Kidney (tissue), 13 donors: ENCODE measurements at regions not wholly inside any gene's neighbourhood (a gene's known extent, or its start where the extent isn't known, plus 50 kb on each side); places are given as distances from the start of the nearest gene placed in this dataset.

Experiments
- DNase-seq, 5 donors: peaks; one replicate each; pipeline ENCODE4 v3.0.0-alpha.2; 2013 to 2020
- FAIRE-seq: peaks from 2 replicates; lab custom pipeline; 2012; peaks lifted over from hg19 to GRCh38; lab: Jason Lieb, UNC
- H3K27ac ChIP-seq, 2 donors: one replicate each; pipeline ENCODE4 v1.7.0; 2013; ENCODE audit warnings: low read depth in 2 of 2, low read length in 2 of 2, inconsistent platforms in 1 of 2
- H3K27me3 ChIP-seq: one replicate; pipeline ENCODE4 v1.7.1; 2013; ENCODE audit warnings: low read length, inconsistent platforms; ENCODE audit not compliant: control insufficient read depth, insufficient read depth
- H3K36me3 ChIP-seq, 3 donors: one replicate each; pipeline versions ENCODE4 v1.7.0 to v1.7.1; 2013; ENCODE audit warnings: low read length in 3 of 3, control low read depth in 1 of 3, inconsistent platforms in 1 of 3; ENCODE audit not compliant: insufficient read depth in 3 of 3, control insufficient read depth in 2 of 3
- H3K4me1 ChIP-seq, 3 donors: one replicate each; pipeline versions ENCODE4 v1.7.0 to v1.7.1; 2013; ENCODE audit warnings: low read length in 3 of 3, inconsistent platforms in 1 of 3, low read depth in 1 of 3; ENCODE audit not compliant: control insufficient read depth in 2 of 3, insufficient read depth in 2 of 3
- H3K4me3 ChIP-seq, 3 donors: one replicate each; pipeline versions ENCODE4 v1.7.0 to v1.8.1; 2013; ENCODE audit warnings: low read length in 3 of 3, control low read depth in 1 of 3, inconsistent platforms in 1 of 3
- H3K9ac ChIP-seq, 3 donors: one replicate each; pipeline versions ENCODE4 v1.7.0 to v1.7.1; 2013; ENCODE audit warnings: low read length in 3 of 3, control low read depth in 1 of 3, inconsistent platforms in 1 of 3
- H3K9me3 ChIP-seq, 3 donors: one replicate each; pipeline versions ENCODE4 v1.7.0 to v1.7.1; 2013; ENCODE audit warnings: low read length in 3 of 3, control low read depth in 1 of 3, inconsistent platforms in 1 of 3; ENCODE audit not compliant: control insufficient read depth in 2 of 3, insufficient read depth in 1 of 3
- intact Hi-C: fragments of 100-400 bp; cut with DNase I; formaldehyde crosslinking; loops from one replicate; pipeline ENCODE4 v1.11.1; 2022
- TF ChIP-seq, protein P1 (sequence below): IDR thresholded peaks from 3 replicates; pipeline ENCODE4 v1.5.1; 2012; ENCODE audit warnings: mild to moderate bottlenecking, moderate library complexity, borderline replicate concordance; ENCODE audit not compliant: insufficient read depth; ENCODE audit errors: extremely low read depth
- donor health status: control.
- donor health status: control.
- donor health status: control.
- donor health status: control.
- donor health status: control.
- donor health status: DM: yes; HTN: yes; CAD: no.
- donor health status: Normal renal cell carcinoma (clear cell type).

GRCh38 chr3:43862992-43863805 is 172.5 kb downstream of the ABHD5 start:
- FAIRE-seq (no peak), DNase-seq (peak in 1 of 5 donors; percentile 11)
- no peaks in the 10 kb centered on the region for H3K36me3 ChIP-seq
- TF ChIP-seq, protein P1, sequence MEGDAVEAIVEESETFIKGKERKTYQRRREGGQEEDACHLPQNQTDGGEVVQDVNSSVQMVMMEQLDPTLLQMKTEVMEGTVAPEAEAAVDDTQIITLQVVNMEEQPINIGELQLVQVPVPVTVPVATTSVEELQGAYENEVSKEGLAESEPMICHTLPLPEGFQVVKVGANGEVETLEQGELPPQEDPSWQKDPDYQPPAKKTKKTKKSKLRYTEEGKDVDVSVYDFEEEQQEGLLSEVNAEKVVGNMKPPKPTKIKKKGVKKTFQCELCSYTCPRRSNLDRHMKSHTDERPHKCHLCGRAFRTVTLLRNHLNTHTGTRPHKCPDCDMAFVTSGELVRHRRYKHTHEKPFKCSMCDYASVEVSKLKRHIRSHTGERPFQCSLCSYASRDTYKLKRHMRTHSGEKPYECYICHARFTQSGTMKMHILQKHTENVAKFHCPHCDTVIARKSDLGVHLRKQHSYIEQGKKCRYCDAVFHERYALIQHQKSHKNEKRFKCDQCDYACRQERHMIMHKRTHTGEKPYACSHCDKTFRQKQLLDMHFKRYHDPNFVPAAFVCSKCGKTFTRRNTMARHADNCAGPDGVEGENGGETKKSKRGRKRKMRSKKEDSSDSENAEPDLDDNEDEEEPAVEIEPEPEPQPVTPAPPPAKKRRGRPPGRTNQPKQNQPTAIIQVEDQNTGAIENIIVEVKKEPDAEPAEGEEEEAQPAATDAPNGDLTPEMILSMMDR, result no peak
- H3K4me1 ChIP-seq, result no peaks in the 10 kb centered on the region
- no peak overlapping the region for H3K27ac ChIP-seq
- H3K4me3 ChIP-seq, result no peak overlapping the region
- H3K27me3 ChIP-seq, result no peaks in the 10 kb centered on the region
- intact Hi-C loops, result no loop called here
- no peaks in the 10 kb centered on the region for H3K9me3 ChIP-seq
- H3K9ac ChIP-seq, result no peak overlapping the region

GRCh38 chr3:43863966-43864933 is 173.5 kb downstream of the ABHD5 start:
- no peak for FAIRE-seq
- intact Hi-C loops, result no loop called here
- peak in 1 of 5 donors; percentile 19 for DNase-seq

DNA sequence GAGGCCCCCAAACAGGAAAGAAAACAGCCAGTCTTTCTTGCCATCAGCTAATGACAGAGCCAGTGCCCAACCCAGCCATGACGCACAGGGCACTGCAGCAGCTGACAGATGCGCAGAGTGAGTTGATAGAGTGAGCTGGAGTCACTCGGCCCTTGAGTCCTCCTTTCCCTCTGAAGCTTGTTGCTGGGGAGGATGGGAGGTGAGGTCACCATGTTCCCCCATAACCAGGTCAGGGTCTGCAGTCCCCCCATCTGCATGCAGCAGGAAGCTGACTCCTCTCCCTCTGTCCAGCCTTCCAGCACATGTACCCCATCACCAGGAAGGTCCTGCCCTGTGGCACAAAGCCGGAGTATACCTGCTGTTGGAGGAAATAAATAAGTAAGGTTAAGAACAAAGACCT is 174.6 kb downstream of the ABHD5 start:
- H3K4me3 ChIP-seq, result no peak overlapping the region
- no peak overlapping the region for H3K9ac ChIP-seq
- DNase-seq, result peak in 4 of 5 donors; percentile 21 to 34 (median 26)
- no peaks in the 10 kb centered on the region for H3K27me3 ChIP-seq
- intact Hi-C loops, result no loop called here
- H3K36me3 ChIP-seq, result no peaks in the 10 kb centered on the region
- TF ChIP-seq, protein P1, result no peak
- H3K9me3 ChIP-seq, result no peaks in the 10 kb centered on the region
- no peaks in the 10 kb centered on the region for H3K4me1 ChIP-seq
- no peak for FAIRE-seq
- H3K27ac ChIP-seq, result no peak overlapping the region

More at GRCh38 chr3:43863966-43864933, 173.5 kb downstream of the ABHD5 start:
- H3K9ac ChIP-seq, result no peak overlapping the region
- H3K27me3 ChIP-seq, result no peaks in the 10 kb centered on the region
- H3K4me3 ChIP-seq, result no peak overlapping the region
- TF ChIP-seq, protein P1, result no peak
- no peaks in the 10 kb centered on the region for H3K9me3 ChIP-seq
- H3K4me1 ChIP-seq, result no peaks in the 10 kb centered on the region
- no peak overlapping the region for H3K27ac ChIP-seq
- no peaks in the 10 kb centered on the region for H3K36me3 ChIP-seq
